ENCODE measurements at regions not wholly inside any gene's neighbourhood (a gene's known extent, or its start where the extent isn't known, plus 50 kb on each side); places are given as distances from the start of the nearest gene placed in this dataset.

GRCh38 chr9:135209136-135209535 is 121.7 kb downstream of the OLFM1 start:
- no peak for DNase-seq (ENCODE audit: low read depth, low spot score)
- no peak overlapping the region for H3K27ac ChIP-seq (ENCODE audit: control insufficient read depth, insufficient read depth, low read length)
- no peaks in the 10 kb centered on the region for H3K79me2 ChIP-seq (ENCODE audit: control insufficient read depth, insufficient read depth, low read length)
- no peak overlapping the region for H2AFZ ChIP-seq (ENCODE audit: control insufficient read depth, low read length)
- dilution Hi-C loops (cut with MboI; ENCODE audit: extremely low pct_ligation_motif_present, low sequenced_read_pairs) = no loop called here
- no peaks in the 10 kb centered on the region for H4K20me1 ChIP-seq (ENCODE audit: control insufficient read depth, extremely low read depth, insufficient read depth, low read length)
- H3K4me3 ChIP-seq (ENCODE audit: control insufficient read depth in 2 of 3, extremely low read depth in 1 of 3, insufficient read depth in 2 of 3, low read depth in 1 of 3, low read length in 3 of 3) = no peak overlapping the region
- TF ChIP-seq, protein P1, sequence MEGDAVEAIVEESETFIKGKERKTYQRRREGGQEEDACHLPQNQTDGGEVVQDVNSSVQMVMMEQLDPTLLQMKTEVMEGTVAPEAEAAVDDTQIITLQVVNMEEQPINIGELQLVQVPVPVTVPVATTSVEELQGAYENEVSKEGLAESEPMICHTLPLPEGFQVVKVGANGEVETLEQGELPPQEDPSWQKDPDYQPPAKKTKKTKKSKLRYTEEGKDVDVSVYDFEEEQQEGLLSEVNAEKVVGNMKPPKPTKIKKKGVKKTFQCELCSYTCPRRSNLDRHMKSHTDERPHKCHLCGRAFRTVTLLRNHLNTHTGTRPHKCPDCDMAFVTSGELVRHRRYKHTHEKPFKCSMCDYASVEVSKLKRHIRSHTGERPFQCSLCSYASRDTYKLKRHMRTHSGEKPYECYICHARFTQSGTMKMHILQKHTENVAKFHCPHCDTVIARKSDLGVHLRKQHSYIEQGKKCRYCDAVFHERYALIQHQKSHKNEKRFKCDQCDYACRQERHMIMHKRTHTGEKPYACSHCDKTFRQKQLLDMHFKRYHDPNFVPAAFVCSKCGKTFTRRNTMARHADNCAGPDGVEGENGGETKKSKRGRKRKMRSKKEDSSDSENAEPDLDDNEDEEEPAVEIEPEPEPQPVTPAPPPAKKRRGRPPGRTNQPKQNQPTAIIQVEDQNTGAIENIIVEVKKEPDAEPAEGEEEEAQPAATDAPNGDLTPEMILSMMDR (optimal IDR thresholded peaks at IDR 0.05 in 1 of 3, IDR thresholded peaks at IDR 0.05 in 1 of 3, conservative IDR thresholded peaks at IDR 0.05 in 1 of 3; ENCODE audit: extremely low read depth in 1 of 3, insufficient read depth in 2 of 3, low read length in 3 of 3) = no peak
- no peak for TF ChIP-seq EZH2 (IDR thresholded peaks at IDR 0.05; ENCODE audit: low read length)
- no peak overlapping the region for H3K9ac ChIP-seq (ENCODE audit: control insufficient read depth, extremely low read depth, insufficient read depth, low read length)
- H3K4me2 ChIP-seq (ENCODE audit: control insufficient read depth, extremely low read depth, insufficient read depth, low read depth, low read length) = no peak overlapping the region
- no peak for FAIRE-seq
- H3K36me3 ChIP-seq (ENCODE audit: control insufficient read depth in 2 of 2, extremely low read depth in 1 of 2, insufficient read depth in 2 of 2, low read length in 2 of 2) = no peaks in the 10 kb centered on the region
- H3K9me3 ChIP-seq (ENCODE audit: control insufficient read depth, low read depth, low read length) = peaks cover 4% of the 10 kb centered on the region
- H3K27me3 ChIP-seq (ENCODE audit: control insufficient read depth, extremely low read depth, insufficient read depth, low read length) = no peaks in the 10 kb centered on the region
- H3K9me1 ChIP-seq (ENCODE audit: control insufficient read depth, extremely low read depth, insufficient read depth, low read length) = no peaks in the 10 kb centered on the region
- H3K4me1 ChIP-seq (ENCODE audit: control insufficient read depth, extremely low read depth, insufficient read depth, low read length) = no peaks in the 10 kb centered on the region

DNA sequence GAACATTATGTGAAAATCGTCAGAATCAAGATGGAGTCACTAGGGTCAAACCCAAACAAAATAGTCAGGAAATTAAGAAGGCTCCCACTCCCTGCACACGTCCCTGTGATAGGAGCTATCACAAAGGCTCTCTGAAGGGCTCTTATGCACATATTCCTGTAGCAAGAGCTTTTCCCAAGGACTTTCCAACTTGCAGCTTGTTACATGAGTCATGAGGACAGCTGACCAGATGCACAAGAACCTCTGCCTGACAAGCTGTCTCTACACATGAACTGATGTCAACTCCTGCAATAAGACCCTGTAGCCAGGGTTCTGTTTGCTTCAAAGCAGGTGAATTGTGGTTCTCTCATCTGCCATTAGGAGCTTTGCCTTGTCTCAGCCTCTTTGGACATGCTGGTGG is 122.4 kb downstream of the OLFM1 start:
- TF ChIP-seq EZH2 (IDR thresholded peaks at IDR 0.05; ENCODE audit: low read length) = no peak
- TF ChIP-seq, protein P1 (optimal IDR thresholded peaks at IDR 0.05 in 1 of 3, IDR thresholded peaks at IDR 0.05 in 1 of 3, conservative IDR thresholded peaks at IDR 0.05 in 1 of 3; ENCODE audit: extremely low read depth in 1 of 3, insufficient read depth in 2 of 3, low read length in 3 of 3) = no peak
- H3K9ac ChIP-seq (ENCODE audit: control insufficient read depth, extremely low read depth, insufficient read depth, low read length) = no peak overlapping the region
- no peak for DNase-seq (ENCODE audit: low read depth, low spot score)
- H3K27me3 ChIP-seq (ENCODE audit: control insufficient read depth, extremely low read depth, insufficient read depth, low read length) = no peaks in the 10 kb centered on the region
- H4K20me1 ChIP-seq (ENCODE audit: control insufficient read depth, extremely low read depth, insufficient read depth, low read length) = no peaks in the 10 kb centered on the region
- peaks cover 4% of the 10 kb centered on the region for H3K9me3 ChIP-seq (ENCODE audit: control insufficient read depth, low read depth, low read length)
- H3K9me1 ChIP-seq (ENCODE audit: control insufficient read depth, extremely low read depth, insufficient read depth, low read length) = no peaks in the 10 kb centered on the region
- no peak for FAIRE-seq
- H3K4me1 ChIP-seq (ENCODE audit: control insufficient read depth, extremely low read depth, insufficient read depth, low read length) = no peaks in the 10 kb centered on the region
- no peaks in the 10 kb centered on the region for H3K36me3 ChIP-seq (ENCODE audit: control insufficient read depth in 2 of 2, extremely low read depth in 1 of 2, insufficient read depth in 2 of 2, low read length in 2 of 2)
- H3K27ac ChIP-seq (ENCODE audit: control insufficient read depth, insufficient read depth, low read length) = no peak overlapping the region
- H3K79me2 ChIP-seq (ENCODE audit: control insufficient read depth, insufficient read depth, low read length) = no peaks in the 10 kb centered on the region
- no peak overlapping the region for H2AFZ ChIP-seq (ENCODE audit: control insufficient read depth, low read length)
- H3K4me2 ChIP-seq (ENCODE audit: control insufficient read depth, extremely low read depth, insufficient read depth, low read depth, low read length) = no peak overlapping the region
- dilution Hi-C loops (cut with MboI; ENCODE audit: extremely low pct_ligation_motif_present, low sequenced_read_pairs) = no loop called here
- H3K4me3 ChIP-seq (ENCODE audit: control insufficient read depth in 2 of 3, extremely low read depth in 1 of 3, insufficient read depth in 2 of 3, low read depth in 1 of 3, low read length in 3 of 3) = no peak overlapping the region

All from keratinocyte (primary cell).